ENCODE measurements at regions not wholly inside any gene's neighbourhood (a gene's known extent, or its start where the extent isn't known, plus 50 kb on each side); places are given as distances from the start of the nearest gene placed in this dataset.
"Not testable (repeated sequence)": the region's sequence is repeated elsewhere in the genome, so short reads cannot be mapped to it uniquely, and the experiment has no call there.

GRCh38 chr3:177460047-177460446, 262.8 kb upstream of the TBL1XR1 start:
- Histone ChIP-seq H2AK5ac (ENCODE audit: low read length) (no peak overlapping the region), H4K91ac (ENCODE audit: low read depth, low read length) (no peak overlapping the region), H3K36me3 (ENCODE audit: control insufficient read depth in 1 of 2, insufficient read depth in 2 of 2, low read length in 2 of 2) (no peaks in the 10 kb centered on the region), H2BK5ac (ENCODE audit: low read depth, low read length, poor library complexity) (no peak overlapping the region), H3K9ac (ENCODE audit: low read length) (no peak overlapping the region), H3K4me1 (ENCODE audit: control insufficient read depth in 1 of 2, insufficient read depth in 2 of 2, low read length in 2 of 2) (peaks cover 0 to 5% of the 10 kb centered on the region in 2 experiments), H2BK12ac (ENCODE audit: low read length) (no peak overlapping the region), H3K79me2 (ENCODE audit: control insufficient read depth, insufficient read depth, low read length, poor library complexity) (no peaks in the 10 kb centered on the region), H3K9me3 (ENCODE audit: insufficient read depth, low read depth, low read length) (peaks cover 2% of the 10 kb centered on the region), H3K27ac (ENCODE audit: low read depth, low read length) (no peak overlapping the region), H2BK120ac (ENCODE audit: insufficient read depth, low read length, poor library complexity) (no peak overlapping the region), H3K14ac (ENCODE audit: low read length) (no peak overlapping the region), H4K8ac (ENCODE audit: low read depth, low read length) (no peak overlapping the region), H3K18ac (ENCODE audit: low read length) (no peak overlapping the region), H3K23ac (ENCODE audit: low read length) (no peak overlapping the region), H3K79me1 (ENCODE audit: low read length) (no peaks in the 10 kb centered on the region), H3K4ac (ENCODE audit: low read depth, low read length) (no peak overlapping the region), H2AFZ (ENCODE audit: insufficient read depth, low read length, poor library complexity) (no peak overlapping the region), H3K27me3 (ENCODE audit: insufficient read depth, low read length) (no peaks in the 10 kb centered on the region), H3K4me2 (ENCODE audit: low read length) (no peak overlapping the region), H3K4me3 (ENCODE audit: low read depth, low read length) (no peak overlapping the region), H4K12ac (ENCODE audit: low read depth, low read length) (no peak overlapping the region)
- WGBS (ENCODE audit: extremely low coverage, insufficient coverage, insufficient read length), result no CpG with 5 or more reads among the region's 7 CpGs
- DNase-seq, result no peak

GRCh38 chr3:177461765-177462164, 264.5 kb upstream of the TBL1XR1 start:
- WGBS (ENCODE audit: extremely low coverage, insufficient coverage, insufficient read length), result no CpG with 5 or more reads among the region's 3 CpGs
- Histone ChIP-seq H3K9ac (ENCODE audit: low read length) (no peak overlapping the region), H3K79me1 (ENCODE audit: low read length) (no peaks in the 10 kb centered on the region), H3K27me3 (ENCODE audit: insufficient read depth, low read length) (no peaks in the 10 kb centered on the region), H2BK12ac (ENCODE audit: low read length) (no peak overlapping the region), H2BK120ac (ENCODE audit: insufficient read depth, low read length, poor library complexity) (no peak overlapping the region), H3K9me3 (ENCODE audit: insufficient read depth, low read depth, low read length) (peaks cover 2% of the 10 kb centered on the region), H3K4me1 (ENCODE audit: control insufficient read depth in 1 of 2, insufficient read depth in 2 of 2, low read length in 2 of 2) (peaks cover 0 to 5% of the 10 kb centered on the region in 2 experiments), H3K18ac (ENCODE audit: low read length) (no peak overlapping the region), H3K27ac (ENCODE audit: low read depth, low read length) (no peak overlapping the region), H3K23ac (ENCODE audit: low read length) (no peak overlapping the region), H2AFZ (ENCODE audit: insufficient read depth, low read length, poor library complexity) (no peak overlapping the region), H3K79me2 (ENCODE audit: control insufficient read depth, insufficient read depth, low read length, poor library complexity) (no peaks in the 10 kb centered on the region), H2BK5ac (ENCODE audit: low read depth, low read length, poor library complexity) (no peak overlapping the region), H3K14ac (ENCODE audit: low read length) (no peak overlapping the region), H2AK5ac (ENCODE audit: low read length) (no peak overlapping the region), H3K4me3 (ENCODE audit: low read depth, low read length) (no peak overlapping the region), H3K4me2 (ENCODE audit: low read length) (no peak overlapping the region), H4K91ac (ENCODE audit: low read depth, low read length) (no peak overlapping the region), H4K8ac (ENCODE audit: low read depth, low read length) (no peak overlapping the region), H4K12ac (ENCODE audit: low read depth, low read length) (no peak overlapping the region), H3K4ac (ENCODE audit: low read depth, low read length) (no peak overlapping the region), H3K36me3 (ENCODE audit: control insufficient read depth in 1 of 2, insufficient read depth in 2 of 2, low read length in 2 of 2) (no peaks in the 10 kb centered on the region)
- no peak for DNase-seq

- not testable (repeated sequence) for H3K14ac ChIP-seq (ENCODE audit: low read length); H4K91ac ChIP-seq (ENCODE audit: low read depth, low read length); H3K79me1 ChIP-seq (ENCODE audit: low read length); H2BK12ac ChIP-seq (ENCODE audit: low read length); H3K23ac ChIP-seq (ENCODE audit: low read length); H3K9me3 ChIP-seq (ENCODE audit: insufficient read depth, low read depth, low read length); H2BK5ac ChIP-seq (ENCODE audit: low read depth, low read length, poor library complexity); H3K4me1 ChIP-seq (ENCODE audit: control insufficient read depth in 1 of 2, insufficient read depth in 2 of 2, low read length in 2 of 2); H2BK120ac ChIP-seq (ENCODE audit: insufficient read depth, low read length, poor library complexity); H3K4ac ChIP-seq (ENCODE audit: low read depth, low read length); H3K4me2 ChIP-seq (ENCODE audit: low read length); DNase-seq; H3K27ac ChIP-seq (ENCODE audit: low read depth, low read length); H3K9ac ChIP-seq (ENCODE audit: low read length); H3K36me3 ChIP-seq (ENCODE audit: control insufficient read depth in 1 of 2, insufficient read depth in 2 of 2, low read length in 2 of 2); H3K18ac ChIP-seq (ENCODE audit: low read length); H3K79me2 ChIP-seq (ENCODE audit: control insufficient read depth, insufficient read depth, low read length, poor library complexity); H3K27me3 ChIP-seq (ENCODE audit: insufficient read depth, low read length); H4K12ac ChIP-seq (ENCODE audit: low read depth, low read length); H2AK5ac ChIP-seq (ENCODE audit: low read length); H3K4me3 ChIP-seq (ENCODE audit: low read depth, low read length); H4K8ac ChIP-seq (ENCODE audit: low read depth, low read length); H2AFZ ChIP-seq (ENCODE audit: insufficient read depth, low read length, poor library complexity)
- no CpG with 5 or more reads among the region's 2 CpGs for WGBS (ENCODE audit: extremely low coverage, insufficient coverage, insufficient read length)
Observed at GRCh38 chr3:177463341-177463740, 266.1 kb upstream of the TBL1XR1 start.

GRCh38 chr3:177463863-177464262, 266.6 kb upstream of the TBL1XR1 start:
- Histone ChIP-seq H3K36me3 (ENCODE audit: control insufficient read depth in 1 of 2, insufficient read depth in 2 of 2, low read length in 2 of 2) (no peaks in the 10 kb centered on the region), H3K27me3 (ENCODE audit: insufficient read depth, low read length) (no peaks in the 10 kb centered on the region), H2BK12ac (ENCODE audit: low read length) (no peak overlapping the region), H2AK5ac (ENCODE audit: low read length) (no peak overlapping the region), H3K4me3 (ENCODE audit: low read depth, low read length) (no peak overlapping the region), H2BK120ac (ENCODE audit: insufficient read depth, low read length, poor library complexity) (peak overlapping the region; percentile 11), H3K4me1 (ENCODE audit: control insufficient read depth in 1 of 2, insufficient read depth in 2 of 2, low read length in 2 of 2) (peaks cover 3 to 9% of the 10 kb centered on the region in 2 experiments), H3K4me2 (ENCODE audit: low read length) (no peak overlapping the region), H4K8ac (ENCODE audit: low read depth, low read length) (no peak overlapping the region), H4K12ac (ENCODE audit: low read depth, low read length) (no peak overlapping the region), H2BK5ac (ENCODE audit: low read depth, low read length, poor library complexity) (no peak overlapping the region), H3K18ac (ENCODE audit: low read length) (no peak overlapping the region), H3K23ac (ENCODE audit: low read length) (no peak overlapping the region), H3K79me2 (ENCODE audit: control insufficient read depth, insufficient read depth, low read length, poor library complexity) (no peaks in the 10 kb centered on the region), H3K9me3 (ENCODE audit: insufficient read depth, low read depth, low read length) (no peaks in the 10 kb centered on the region), H4K91ac (ENCODE audit: low read depth, low read length) (no peak overlapping the region), H3K9ac (ENCODE audit: low read length) (no peak overlapping the region), H3K14ac (ENCODE audit: low read length) (no peak overlapping the region), H3K4ac (ENCODE audit: low read depth, low read length) (no peak overlapping the region), H3K27ac (ENCODE audit: low read depth, low read length) (no peak overlapping the region), H2AFZ (ENCODE audit: insufficient read depth, low read length, poor library complexity) (no peak overlapping the region), H3K79me1 (ENCODE audit: low read length) (no peaks in the 10 kb centered on the region)
- no CpG with 5 or more reads among the region's 6 CpGs for WGBS (ENCODE audit: extremely low coverage, insufficient coverage, insufficient read length)
- DNase-seq, result peak in 1 of 2 donors; percentile 23

Data from trophoblast cell (in vitro differentiated cells and primary cell).